CD4-positive, alpha-beta T cell (primary cell): ENCODE measurements at regions not wholly inside any gene's neighbourhood (a gene's known extent, or its start where the extent isn't known, plus 50 kb on each side); places are given as distances from the start of the nearest gene placed in this dataset.

Source experiments
- ATAC-seq: fragments of 200-7000 bp; cut with Tn5 transposase; one replicate; pipeline ENCODE4 v1.10.0; 2022; ENCODE audit warnings: mild to moderate bottlenecking; ENCODE audit not compliant: poor library complexity
- CTCF ChIA-PET: fragments of 350-600 bp; sonication (Branson Sonifier 250); formaldehyde crosslinking; loops from one replicate; lab custom pipeline; 2021; ENCODE audit warnings: antibody characterized with exemption, inconsistent platforms; lab: Charles Lee
- POLR2A ChIA-PET: fragments of 350-600 bp; sonication (Branson Sonifier 250); formaldehyde crosslinking; loops from one replicate; lab custom pipeline; 2021; ENCODE audit warnings: antibody characterized with exemption, inconsistent platforms; lab: Charles Lee
- DNase-seq, 14 experiments: peaks; one replicate each; pipeline ENCODE4 v3.0.0-alpha.2; 2013 to 2020; ENCODE audit warnings: mixed read lengths in 2 of 14
- H3K27ac ChIP-seq, 2 donors: one replicate each; pipeline versions ENCODE4 v1.5.1 to v1.7.0; 2013; ENCODE audit warnings: low read length in 2 of 2, low read depth in 1 of 2, mild to moderate bottlenecking in 1 of 2
- H3K27me3 ChIP-seq, 2 experiments: 1 replicate in 1 of 2; 2 replicates in 1 of 2; pipeline versions ENCODE4 v1.6.1 to v1.7.0; 2013; ENCODE audit warnings: low read length in 2 of 2, control low read depth in 1 of 2, mild to moderate bottlenecking in 1 of 2, moderate library complexity in 1 of 2; ENCODE audit not compliant: insufficient read depth in 2 of 2, control insufficient read depth in 1 of 2
- H3K36me3 ChIP-seq: one replicate; pipeline ENCODE4 v1.6.1; 2013; ENCODE audit warnings: low read length, control low read depth; ENCODE audit not compliant: insufficient read depth
- H3K4me1 ChIP-seq: one replicate; pipeline ENCODE4 v1.6.1; 2013; ENCODE audit warnings: low read length, control low read depth; ENCODE audit not compliant: insufficient read depth
- H3K4me3 ChIP-seq: one replicate; pipeline ENCODE4 v1.5.1; 2013; ENCODE audit warnings: mild to moderate bottlenecking, low read length, moderate library complexity
- H3K9me3 ChIP-seq, 2 experiments: 1 replicate in 1 of 2; 2 replicates in 1 of 2; pipeline versions ENCODE4 v1.6.1 to v1.7.0; 2013; ENCODE audit warnings: low read length in 2 of 2, mild to moderate bottlenecking in 2 of 2, control low read depth in 1 of 2, moderate library complexity in 1 of 2; ENCODE audit not compliant: control insufficient read depth in 1 of 2, insufficient read depth in 1 of 2
- H3K27ac Mint-ChIP-seq: one replicate; pipeline ENCODE4 v1.8.0; 2020; ENCODE audit warnings: mixed read lengths
- H3K27me3 Mint-ChIP-seq: one replicate; pipeline ENCODE4 v1.8.0; 2021; ENCODE audit warnings: mixed read lengths
- H3K36me3 Mint-ChIP-seq: one replicate; pipeline ENCODE4 v1.8.0; 2021; ENCODE audit warnings: low read depth, mixed read lengths
- H3K4me1 Mint-ChIP-seq: one replicate; pipeline ENCODE4 v1.8.0; 2021; ENCODE audit warnings: low read depth, mixed read lengths
- H3K4me3 Mint-ChIP-seq: one replicate; pipeline ENCODE4 v1.8.0; 2020; ENCODE audit warnings: mild to moderate bottlenecking, mixed read lengths
- H3K9me3 Mint-ChIP-seq: one replicate; pipeline ENCODE4 v1.8.0; 2020; ENCODE audit warnings: mixed read lengths
- intact Hi-C, 2 experiments: fragments of 100-400 bp; cut with DNase I in 1 of 2; cut with micrococcal nuclease in 1 of 2; formaldehyde crosslinking; loops; one replicate each; pipeline versions ENCODE4 v1.15.1 to v1.9.0; 2023 to 2025; cut with DNase I, micrococcal nuclease
- TF ChIP-seq, protein P1 (sequence below): fragments of 200-600 bp; IDR thresholded peaks from one replicate; pipeline ENCODE4 v1.8.0; 2022; ENCODE audit warnings: antibody characterized with exemption, mild to moderate bottlenecking

DNA sequence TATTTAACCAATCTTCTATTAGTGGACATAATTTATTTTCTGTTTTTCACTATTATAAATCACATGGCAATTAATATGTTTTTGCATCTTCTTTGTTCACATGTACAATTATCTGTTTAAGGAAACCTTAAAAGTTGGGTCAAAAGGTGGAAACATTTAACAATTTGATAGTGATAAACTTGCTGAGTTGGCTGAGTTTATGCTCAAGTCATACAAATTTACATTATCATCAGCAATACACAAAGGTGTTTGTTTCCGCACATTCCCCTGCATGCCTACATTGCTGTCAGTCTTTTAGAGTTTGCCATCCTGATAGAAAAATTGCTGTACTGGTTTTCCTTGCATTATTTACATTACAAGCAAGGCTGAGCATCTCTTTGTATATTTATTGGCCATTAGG, 139.5 kb downstream of the KCNRG start:
- Mint-ChIP-seq H3K9me3 (no peaks in the 10 kb centered on the region), H3K4me1 (peaks cover 16% of the 10 kb centered on the region), H3K4me3 (no peak overlapping the region), H3K27me3 (no peaks in the 10 kb centered on the region), H3K27ac (no peak overlapping the region), H3K36me3 (no peaks in the 10 kb centered on the region)
- intact Hi-C loops = no loop called here
- no peak for ATAC-seq
- peaks cover 5% of the 10 kb centered on the region for H3K4me1 ChIP-seq
- ChIA-PET POLR2A (no interaction called here), CTCF (interaction anchor here (0.6 kb wide), 1 partner anchor 12 kb away, joined by 3 read pairs; no protein-coding TSS in a partner anchor)
- no peak for DNase-seq
- no peaks in the 10 kb centered on the region for H3K27me3 ChIP-seq
- H3K27ac ChIP-seq = no peak overlapping the region
- TF ChIP-seq, protein P1, sequence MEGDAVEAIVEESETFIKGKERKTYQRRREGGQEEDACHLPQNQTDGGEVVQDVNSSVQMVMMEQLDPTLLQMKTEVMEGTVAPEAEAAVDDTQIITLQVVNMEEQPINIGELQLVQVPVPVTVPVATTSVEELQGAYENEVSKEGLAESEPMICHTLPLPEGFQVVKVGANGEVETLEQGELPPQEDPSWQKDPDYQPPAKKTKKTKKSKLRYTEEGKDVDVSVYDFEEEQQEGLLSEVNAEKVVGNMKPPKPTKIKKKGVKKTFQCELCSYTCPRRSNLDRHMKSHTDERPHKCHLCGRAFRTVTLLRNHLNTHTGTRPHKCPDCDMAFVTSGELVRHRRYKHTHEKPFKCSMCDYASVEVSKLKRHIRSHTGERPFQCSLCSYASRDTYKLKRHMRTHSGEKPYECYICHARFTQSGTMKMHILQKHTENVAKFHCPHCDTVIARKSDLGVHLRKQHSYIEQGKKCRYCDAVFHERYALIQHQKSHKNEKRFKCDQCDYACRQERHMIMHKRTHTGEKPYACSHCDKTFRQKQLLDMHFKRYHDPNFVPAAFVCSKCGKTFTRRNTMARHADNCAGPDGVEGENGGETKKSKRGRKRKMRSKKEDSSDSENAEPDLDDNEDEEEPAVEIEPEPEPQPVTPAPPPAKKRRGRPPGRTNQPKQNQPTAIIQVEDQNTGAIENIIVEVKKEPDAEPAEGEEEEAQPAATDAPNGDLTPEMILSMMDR = no peak
- H3K9me3 ChIP-seq = no peaks in the 10 kb centered on the region
- no peaks in the 10 kb centered on the region for H3K36me3 ChIP-seq
- H3K4me3 ChIP-seq = no peak overlapping the region

DNA sequence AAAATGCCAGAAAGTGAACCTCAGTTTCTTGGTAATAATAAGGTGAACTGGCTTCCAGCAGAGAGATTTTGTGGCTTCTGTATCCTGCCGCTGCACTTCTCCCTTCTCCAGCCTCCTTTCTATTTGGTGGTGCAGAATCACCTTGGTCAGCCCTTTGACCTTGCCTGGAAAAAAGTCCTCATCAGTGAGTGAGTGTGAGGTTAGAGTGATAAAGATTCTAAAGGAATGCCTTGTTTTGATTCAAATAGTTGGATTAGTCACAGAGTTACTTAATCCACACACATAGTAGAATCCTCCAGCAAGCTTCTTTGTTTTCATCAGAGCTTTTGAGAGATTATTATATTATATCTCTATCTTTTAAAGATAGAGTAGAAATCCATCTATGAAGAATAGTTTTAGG, 140.9 kb downstream of the KCNRG start:
- Histone ChIP-seq H3K4me1 (peaks cover 5% of the 10 kb centered on the region), H3K36me3 (no peaks in the 10 kb centered on the region), H3K27ac (no peak overlapping the region), H3K27me3 (no peaks in the 10 kb centered on the region), H3K9me3 (no peaks in the 10 kb centered on the region), H3K4me3 (no peak overlapping the region)
- POLR2A ChIA-PET = no interaction called here
- Mint-ChIP-seq H3K27ac (no peak overlapping the region), H3K27me3 (no peaks in the 10 kb centered on the region), H3K4me3 (no peak overlapping the region), H3K4me1 (peaks cover 16% of the 10 kb centered on the region), H3K9me3 (no peaks in the 10 kb centered on the region), H3K36me3 (no peaks in the 10 kb centered on the region)
- TF ChIP-seq, protein P1 = no peak
- CTCF ChIA-PET = no interaction called here
- DNase-seq = no peak
- no peak for ATAC-seq
- intact Hi-C loops = no loop called here

DNA sequence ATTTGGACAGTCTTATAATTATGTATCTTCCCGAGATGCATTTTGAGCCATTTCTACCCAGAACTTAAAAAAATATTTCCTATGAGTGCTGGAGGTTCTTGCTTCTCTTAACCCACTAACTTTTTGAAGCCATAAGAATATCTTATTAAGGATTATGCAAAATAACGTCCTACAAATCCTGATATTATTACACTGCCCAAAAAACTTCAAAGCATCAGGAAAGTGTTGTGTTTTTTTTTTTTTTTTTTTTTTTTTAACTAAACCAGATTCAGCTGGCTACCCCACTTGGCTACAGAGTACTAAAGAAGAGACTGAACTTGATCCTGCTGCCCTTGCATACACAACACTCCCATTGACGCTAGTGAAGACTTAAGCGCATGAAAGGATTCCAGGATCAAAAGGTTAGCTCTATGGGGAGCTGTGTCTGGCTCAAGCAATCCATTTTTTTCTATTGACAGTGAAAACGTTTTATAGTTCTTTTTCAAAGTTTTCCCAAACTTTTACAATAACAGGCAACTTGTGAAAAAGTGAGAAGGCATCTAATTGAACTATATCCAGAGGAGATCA, 141.4 kb downstream of the KCNRG start:
- Histone ChIP-seq H3K4me3 (no peak overlapping the region), H3K9me3 (no peaks in the 10 kb centered on the region), H3K36me3 (no peaks in the 10 kb centered on the region), H3K27me3 (no peaks in the 10 kb centered on the region), H3K4me1 (peaks cover 5% of the 10 kb centered on the region), H3K27ac (no peak overlapping the region)
- intact Hi-C loops = no loop called here
- no peak overlapping the region for H3K27ac Mint-ChIP-seq
- H3K36me3 Mint-ChIP-seq = no peaks in the 10 kb centered on the region
- ChIA-PET POLR2A (interaction anchor here (0.7 kb wide), 1 partner anchor 117 kb away, joined by 3 read pairs; no protein-coding TSS in a partner anchor), CTCF (interaction anchor here (0.7 kb wide), 1 partner anchor 266 kb away, joined by 3 read pairs; no protein-coding TSS in a partner anchor)
- H3K9me3 Mint-ChIP-seq = no peaks in the 10 kb centered on the region
- TF ChIP-seq, protein P1 = no peak
- no peaks in the 10 kb centered on the region for H3K27me3 Mint-ChIP-seq
- H3K4me3 Mint-ChIP-seq = no peak overlapping the region
- peaks cover 16% of the 10 kb centered on the region for H3K4me1 Mint-ChIP-seq
- ATAC-seq (no peak), DNase-seq (no peak)
